HPDE6-E6E7 (cell line): ENCODE measurements at regions not wholly inside any gene's neighbourhood (a gene's known extent, or its start where the extent isn't known, plus 50 kb on each side); places are given as distances from the start of the nearest gene placed in this dataset.

ENCODE experiments used
- DNase-seq: peaks from one replicate; pipeline ENCODE4 v3.0.0; 2011; ENCODE audit warnings: missing footprints; ENCODE audit errors: extremely low spot score

DNA sequence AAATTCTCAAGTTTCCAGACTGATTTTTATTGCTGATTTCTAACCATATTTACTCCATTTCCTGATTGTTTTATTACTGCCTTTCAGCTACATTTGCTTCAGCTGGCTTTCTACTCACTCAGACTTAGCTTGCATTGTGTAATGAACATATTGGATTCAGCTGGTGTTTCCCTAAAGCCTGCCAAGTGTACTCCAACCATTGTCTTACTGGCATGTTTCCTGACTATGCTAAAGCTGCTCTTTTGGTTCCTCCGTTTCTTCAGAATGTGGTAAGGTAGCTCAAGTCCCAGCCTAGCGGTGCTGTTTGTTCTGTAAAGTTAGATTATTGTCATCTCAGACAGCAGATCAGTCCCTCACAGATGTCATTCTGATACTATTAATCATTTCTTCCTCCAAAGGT is 53.1 kb upstream of the GLRA2 start:
- no peak for DNase-seq

GRCh38 chrX:14449773-14450172 is 79.6 kb upstream of the GLRA2 start:
- no peak for DNase-seq

DNA sequence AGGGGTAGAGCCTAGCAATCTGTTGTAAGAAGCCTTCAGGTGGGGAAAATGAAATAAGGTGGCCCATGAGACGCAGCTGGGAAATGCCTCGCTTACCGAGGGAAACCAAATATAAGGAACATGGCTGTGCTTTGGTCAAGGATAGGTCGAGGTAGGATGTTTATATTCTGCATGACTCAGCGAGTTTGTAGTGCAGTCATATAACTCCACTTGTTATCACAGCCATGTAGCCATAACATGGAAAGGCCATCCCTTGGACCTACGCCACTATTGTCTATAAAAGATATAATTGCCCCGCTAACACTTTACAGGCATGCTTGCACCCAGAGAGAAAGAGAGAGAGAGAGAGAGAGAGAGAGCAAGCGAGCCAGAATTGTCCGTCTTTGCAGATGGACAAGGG is 80.9 kb upstream of the GLRA2 start:
- DNase-seq = no peak

DNA sequence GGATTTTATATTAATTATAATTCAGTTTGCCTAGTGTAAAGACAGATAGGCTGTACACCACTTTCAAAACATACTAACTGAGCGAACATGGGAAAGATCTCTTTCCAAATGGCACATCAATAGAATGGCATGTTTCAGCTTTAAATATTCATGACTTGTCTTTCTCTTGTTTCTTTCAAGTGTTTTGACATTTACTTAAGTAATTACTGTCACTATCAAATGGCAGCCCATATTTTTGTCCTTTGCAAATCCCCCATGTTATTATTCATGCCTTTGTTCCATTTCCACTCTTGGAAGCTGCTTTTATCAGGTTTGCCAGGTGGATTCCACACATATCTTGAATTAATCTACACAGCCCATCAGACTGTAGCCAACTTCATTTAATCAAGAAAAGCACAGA is 89.2 kb upstream of the GLRA2 start:
- DNase-seq = no peak

- DNase-seq = no peak
Observed at GRCh38 chrX:14427614-14428013, 101.7 kb upstream of the GLRA2 start.

DNA sequence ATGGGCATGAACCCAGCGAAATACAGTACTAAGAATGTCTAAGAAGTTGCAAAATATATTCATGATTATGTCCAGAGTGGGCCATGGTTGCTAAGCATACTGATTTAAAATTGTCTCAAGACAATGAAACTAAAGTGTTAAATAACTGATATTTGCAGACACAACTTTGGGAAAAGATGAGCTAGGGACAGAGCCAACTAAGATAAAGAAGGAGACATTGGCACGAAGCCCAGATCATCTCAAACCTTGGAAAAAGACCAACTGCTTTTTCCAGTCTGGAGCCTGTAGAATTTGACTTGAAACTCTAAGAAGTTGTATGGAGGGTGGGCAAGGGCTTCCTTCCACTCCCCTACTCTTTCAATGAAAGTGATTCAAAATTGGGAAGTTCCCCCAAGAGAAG is 108.5 kb upstream of the GLRA2 start:
- no peak for DNase-seq

DNA sequence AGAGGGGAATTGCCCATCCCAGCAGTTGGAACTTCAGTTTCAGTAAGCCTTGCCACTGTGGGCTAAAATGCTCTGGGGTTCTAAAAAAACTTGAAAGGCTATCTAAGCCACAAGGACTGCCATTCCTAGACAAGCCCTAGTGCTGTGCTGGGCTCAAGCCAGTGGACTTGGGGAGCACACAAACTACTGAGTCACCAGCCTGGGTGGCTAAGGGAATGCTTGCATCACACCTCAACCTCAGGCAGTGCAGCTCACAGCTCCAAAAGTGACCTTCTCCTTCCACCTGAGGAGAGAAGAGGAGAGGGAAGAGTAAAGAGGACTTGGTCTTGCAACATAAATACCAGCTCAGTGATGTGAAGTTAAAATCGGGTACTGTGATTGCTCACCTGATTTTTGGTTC is 116.7 kb upstream of the GLRA2 start:
- no peak for DNase-seq

DNA sequence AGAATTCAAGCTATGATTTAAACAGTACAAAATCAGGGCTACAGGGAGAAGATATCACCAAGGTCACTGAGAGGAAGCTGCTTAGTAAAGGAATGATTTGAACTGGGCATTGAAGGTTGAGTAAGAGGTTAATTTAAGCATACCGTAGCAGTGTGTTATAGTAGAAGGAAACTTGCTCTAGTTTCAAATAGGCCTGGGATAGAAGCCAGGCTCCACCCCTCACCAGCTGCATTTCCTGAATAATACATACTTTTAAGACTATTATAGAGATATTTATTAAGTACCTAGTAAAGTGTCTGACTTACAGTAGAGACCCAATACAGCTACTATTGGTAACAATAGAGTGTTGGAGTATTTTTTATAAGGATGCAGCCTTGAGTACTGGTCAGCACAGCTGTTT is 118.0 kb upstream of the GLRA2 start:
- no peak for DNase-seq

DNA sequence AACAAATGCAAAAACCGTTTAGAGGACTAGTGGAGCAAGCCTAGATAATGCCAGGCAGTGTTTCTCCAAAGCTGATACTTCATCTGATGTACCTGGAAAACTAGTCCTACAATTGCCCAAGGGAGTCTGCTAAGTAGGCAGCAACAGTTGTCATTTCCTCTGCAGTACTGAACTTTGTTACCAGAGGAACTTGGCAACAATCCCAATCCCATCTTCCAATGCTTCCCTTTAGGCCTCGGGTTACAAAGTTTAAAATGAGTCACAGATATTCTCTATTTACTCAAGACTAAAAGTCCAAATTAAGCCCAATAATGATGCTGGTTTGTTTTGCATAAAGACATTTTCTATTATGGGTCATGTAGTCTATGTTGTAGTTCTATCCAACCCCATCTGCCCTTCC is 120.0 kb upstream of the GLRA2 start:
- DNase-seq = peak; percentile 8

DNA sequence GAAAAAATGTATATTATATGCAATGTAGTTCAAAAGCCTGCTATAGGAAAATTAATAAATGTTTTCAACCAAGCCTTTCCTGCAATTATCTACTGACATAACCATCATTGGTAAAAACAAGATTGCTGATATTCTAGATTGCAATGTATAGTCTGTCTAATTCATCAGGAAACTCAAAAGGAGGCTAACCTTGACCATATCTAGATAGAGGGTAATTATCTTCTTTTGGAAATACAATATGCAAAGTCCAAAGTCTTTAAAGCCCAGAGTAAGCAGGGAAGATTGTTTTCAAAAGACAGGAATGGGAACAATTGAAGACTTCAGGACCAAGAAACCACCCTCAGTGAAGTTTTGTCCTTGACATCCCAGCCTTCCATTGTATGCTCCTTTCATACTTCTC is 123.1 kb upstream of the GLRA2 start:
- no peak for DNase-seq

GRCh38 chrX:14398725-14399124 is 130.6 kb upstream of the GLRA2 start:
- peak; percentile 29 for DNase-seq

- no peak for DNase-seq
Observed at GRCh38 chrX:14389682-14390081, 139.7 kb upstream of the GLRA2 start.

- DNase-seq = no peak
Observed at GRCh38 chrX:14386981-14387380, 142.4 kb upstream of the GLRA2 start.

GRCh38 chrX:14380044-14380443 is 149.3 kb upstream of the GLRA2 start:
- no peak for DNase-seq

DNA sequence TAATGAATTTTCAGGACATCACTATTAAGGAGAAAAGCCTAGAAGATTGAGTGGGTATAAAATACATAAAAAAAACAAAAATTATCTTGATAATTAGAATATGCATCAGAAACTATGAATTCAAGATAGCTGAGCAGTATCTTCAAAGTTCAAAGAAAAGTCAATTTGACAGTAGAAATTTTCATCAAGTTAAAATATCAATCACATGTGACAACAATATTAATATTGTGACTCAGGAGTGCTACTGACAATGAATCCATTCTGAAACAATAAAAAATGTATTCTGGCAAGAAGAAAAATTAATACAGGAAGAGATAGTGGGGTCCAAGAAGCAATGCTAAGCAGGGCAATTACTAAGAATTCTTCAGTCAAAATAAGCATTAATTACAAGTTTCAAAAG is 151.9 kb upstream of the GLRA2 start:
- no peak for DNase-seq

DNA sequence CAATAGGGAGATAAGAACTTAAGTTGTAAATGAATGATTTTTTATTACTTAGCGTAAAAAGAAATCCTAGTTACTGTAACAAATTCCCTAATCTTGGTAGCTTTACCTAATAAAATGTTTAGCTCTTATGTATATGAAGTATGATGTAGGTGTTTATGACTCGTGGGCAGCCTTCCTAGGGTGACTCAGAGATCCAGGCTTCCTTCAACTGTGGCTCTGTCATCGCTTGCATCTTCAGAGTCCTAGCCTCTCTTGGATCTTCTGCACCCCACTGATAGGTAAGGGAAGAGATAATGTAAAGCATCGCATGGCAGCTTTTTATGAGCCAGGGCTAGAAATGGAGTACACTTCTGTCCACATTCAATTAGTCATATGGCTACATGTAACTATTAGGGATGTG is 165.6 kb upstream of the GLRA2 start:
- no peak for DNase-seq

- DNase-seq = no peak
Observed at GRCh38 chrX:14362721-14363120, 166.6 kb upstream of the GLRA2 start.

DNA sequence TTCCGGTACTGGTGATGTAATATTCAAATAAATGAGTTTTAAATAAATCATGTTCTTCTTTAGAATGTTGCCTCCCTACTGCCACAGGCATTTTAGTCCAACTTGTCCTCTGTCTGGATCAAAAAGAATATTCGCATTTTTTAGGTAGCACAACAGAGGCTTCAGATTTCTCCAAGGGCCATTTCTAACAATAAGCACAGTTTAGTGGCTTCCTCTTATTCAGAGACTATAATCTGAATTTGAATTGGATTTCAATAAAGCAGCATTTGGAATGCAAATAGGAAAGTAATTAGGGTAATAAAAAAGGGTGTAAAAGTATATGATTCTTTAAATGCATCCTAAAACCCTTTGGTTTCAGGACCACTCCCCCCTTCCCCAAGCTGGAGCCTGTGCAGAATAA is 167.9 kb upstream of the GLRA2 start:
- DNase-seq = no peak

DNA sequence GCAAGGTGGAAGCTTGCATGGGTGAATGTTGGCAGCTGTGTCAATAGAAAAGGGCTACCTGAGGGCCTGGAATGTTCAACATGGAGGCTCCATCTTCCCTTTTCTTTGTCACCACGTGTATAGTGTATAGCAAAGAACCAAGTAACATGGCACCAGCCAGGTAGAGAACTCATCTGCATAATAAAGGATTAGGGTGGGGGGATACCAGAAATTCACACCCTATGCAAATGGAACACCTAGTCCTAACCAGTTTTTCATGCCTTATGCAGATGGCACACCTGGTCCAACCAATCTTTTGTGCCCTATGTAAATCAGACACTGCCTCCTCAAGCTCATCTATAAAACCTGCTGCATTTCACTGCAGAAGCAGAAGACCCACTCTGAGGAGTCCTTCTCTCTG is 169.6 kb upstream of the GLRA2 start:
- DNase-seq = no peak

DNA sequence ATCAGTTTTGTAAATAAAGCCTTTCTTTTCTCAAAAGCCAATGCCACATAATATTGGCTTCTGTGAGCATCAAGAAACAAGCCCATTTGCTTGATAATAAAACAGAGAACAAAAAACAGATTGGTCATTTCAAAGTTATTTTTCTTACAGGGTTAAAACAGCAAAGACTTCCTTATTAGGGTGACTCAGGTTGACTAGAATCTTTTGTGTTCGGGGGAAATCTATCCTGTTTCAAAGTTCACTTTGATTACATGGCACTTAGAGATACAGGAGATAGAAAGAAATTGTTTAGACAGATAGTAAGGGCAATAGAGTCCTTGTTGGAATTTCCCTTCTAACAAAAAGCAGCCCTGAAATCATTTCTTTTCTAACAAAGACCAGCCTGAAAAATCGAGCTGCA is 170.0 kb upstream of the GLRA2 start:
- DNase-seq = no peak

- no peak for DNase-seq
Observed at GRCh38 chrX:14357314-14357713, 172.0 kb upstream of the GLRA2 start.

- no peak for DNase-seq
Observed at GRCh38 chrX:14356401-14356800, 172.9 kb upstream of the GLRA2 start.

GRCh38 chrX:14355556-14355955 is 173.8 kb upstream of the GLRA2 start:
- DNase-seq = no peak

DNA sequence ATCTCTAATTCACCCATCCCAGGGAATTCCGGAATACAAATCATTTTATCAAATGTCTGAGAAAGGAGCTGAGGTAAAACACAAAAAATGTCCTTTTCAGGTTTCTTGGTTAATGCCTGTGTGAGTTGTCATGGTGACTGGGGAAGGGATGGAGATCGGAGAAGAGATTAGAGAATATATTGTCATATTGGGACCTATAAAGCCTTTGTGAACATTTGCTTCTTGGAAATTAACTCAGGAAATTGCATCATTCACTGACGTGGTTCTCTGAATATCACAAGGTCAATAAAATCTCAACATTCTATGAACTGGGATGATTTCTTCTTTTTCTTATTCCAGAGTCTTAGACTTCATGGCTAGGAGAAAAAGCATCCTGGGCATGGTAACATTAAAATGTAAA is 174.8 kb upstream of the GLRA2 start:
- DNase-seq = no peak

- no peak for DNase-seq
Observed at GRCh38 chrX:14352511-14352910, 176.8 kb upstream of the GLRA2 start.
